H1 (cell line): ENCODE measurements at regions not wholly inside any gene's neighbourhood (a gene's known extent, or its start where the extent isn't known, plus 50 kb on each side); places are given as distances from the start of the nearest gene placed in this dataset.

ENCODE experiments used
- BRCA1 ChIP-seq: IDR thresholded peaks from 2 replicates; pipeline ENCODE4 v1.6.1; 2012; ENCODE audit warnings: low read depth, low read length, improper control_type of control experiment
- CHD1 ChIP-seq: IDR thresholded peaks from 2 replicates; pipeline ENCODE4 v1.6.1; 2012; ENCODE audit warnings: low read depth, low read length, improper control_type of control experiment
- FOSL1 ChIP-seq: IDR thresholded peaks from 2 replicates; pipeline ENCODE4 v1.6.1; 2011; ENCODE audit warnings: mild to moderate bottlenecking, low read depth, low read length, moderate library complexity; ENCODE audit not compliant: insufficient read depth
- MAFK ChIP-seq: IDR thresholded peaks from 2 replicates; pipeline ENCODE4 v1.6.1; 2012; ENCODE audit warnings: low read depth, mild to moderate bottlenecking, improper control_type of control experiment, low read length
- RBBP5 ChIP-seq: IDR thresholded peaks from 2 replicates; pipeline ENCODE4 v1.7.1; 2012; ENCODE audit warnings: low read depth, mild to moderate bottlenecking, inconsistent platforms, low read length, moderate library complexity, borderline replicate concordance
- TAF7 ChIP-seq: optimal IDR thresholded peaks from 2 replicates; pipeline ENCODE3; 2011; ENCODE audit warnings: low read depth, mild to moderate bottlenecking, inconsistent platforms, low read length, moderate library complexity, borderline replicate concordance

DNA sequence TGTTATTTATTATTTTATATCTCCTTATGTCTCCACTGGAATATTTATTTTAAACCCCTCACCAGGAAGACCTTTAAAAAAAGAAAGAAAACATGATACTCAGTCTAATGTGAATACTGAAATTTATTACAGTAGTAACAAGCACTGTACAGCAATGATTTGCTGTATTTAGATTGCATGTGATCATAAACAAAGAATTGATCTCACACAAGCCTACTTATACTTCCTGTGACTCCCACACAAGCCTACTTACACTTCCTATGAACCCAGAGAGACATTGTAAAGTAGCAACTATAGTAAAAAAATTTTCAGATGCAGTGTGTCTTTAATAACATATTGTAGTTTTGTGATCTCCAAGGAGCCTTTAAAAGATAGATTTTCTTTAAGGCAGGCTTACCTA is 142.7 kb upstream of the SYT1 start (continued):
- TF ChIP-seq MAFK, result no peak
- TF ChIP-seq RBBP5, result no peak
- no peak for TF ChIP-seq CHD1
- TF ChIP-seq TAF7, result no peak
- TF ChIP-seq BRCA1, result no peak
- TF ChIP-seq FOSL1, result no peak
- TF ChIP-seq, all 59 proteins: peak for 0
